C1 segment of cervical spinal cord (tissue), 14 donors: ENCODE measurements at regions not wholly inside any gene's neighbourhood (a gene's known extent, or its start where the extent isn't known, plus 50 kb on each side); places are given as distances from the start of the nearest gene placed in this dataset.

Experiments
- DNase-seq, 14 donors: peaks; one replicate each; lab custom pipeline; 2025; lab: John Stamatoyannopoulos, UW

GRCh38 chr3:127135241-127136023, 57.5 kb upstream of the PRR23E start:
- peak in 6 of 14 donors; percentile 5 to 60 (median 33) for DNase-seq

- DNase-seq: no peak
Measured at GRCh38 chr3:127136024-127136600, 56.8 kb upstream of the PRR23E start.

- DNase-seq: no peak
Measured at GRCh38 chr3:127136706-127137105, 56.2 kb upstream of the PRR23E start.

GRCh38 chr3:127137113-127137512, 55.8 kb upstream of the PRR23E start:
- DNase-seq: no peak

- no peak for DNase-seq
Measured at GRCh38 chr3:127137757-127138536, 55.0 kb upstream of the PRR23E start.

- no peak for DNase-seq
Measured at GRCh38 chr3:127139601-127140500, 53.1 kb upstream of the PRR23E start.

GRCh38 chr3:127140501-127141460, 52.1 kb upstream of the PRR23E start:
- DNase-seq: no peak

GRCh38 chr3:127141921-127142730, 50.8 kb upstream of the PRR23E start:
- DNase-seq: peak in 1 of 14 donors; percentile 58
